GM23248 (cell line): ENCODE measurements at regions not wholly inside any gene's neighbourhood (a gene's known extent, or its start where the extent isn't known, plus 50 kb on each side); places are given as distances from the start of the nearest gene placed in this dataset.

ENCODE experiments used
- DNase-seq: peaks from one replicate; pipeline ENCODE4 v3.0.0-alpha.2; 2015
- H2AFZ ChIP-seq: fragments of 200-600 bp; sonication (generic); 2 replicates; pipeline ENCODE4 v1.6.1; 2016; ENCODE audit warnings: antibody characterized with exemption
- H3F3A ChIP-seq: fragments of 200-600 bp; sonication (generic); 2 replicates; pipeline ENCODE4 v1.6.1; 2016; ENCODE audit warnings: mild to moderate bottlenecking, antibody characterized with exemption, mixed run types; ENCODE audit not compliant: insufficient read depth
- H3K27ac ChIP-seq: fragments of 200-600 bp; sonication (generic); 2 replicates; pipeline ENCODE4 v1.5.1; 2016; ENCODE audit warnings: mild to moderate bottlenecking
- H3K27me3 ChIP-seq: fragments of 200-600 bp; sonication (generic); replicated peaks from 2 replicates; pipeline ENCODE4 v1.6.1; 2016; ENCODE audit warnings: mild to moderate bottlenecking; ENCODE audit not compliant: insufficient read depth
- H3K36me3 ChIP-seq: fragments of 200-600 bp; sonication (generic); 2 replicates; pipeline ENCODE4 v1.6.1; 2016; ENCODE audit warnings: low read depth, mild to moderate bottlenecking
- H3K4me1 ChIP-seq: fragments of 200-600 bp; sonication (generic); 2 replicates; pipeline ENCODE4 v1.6.1; 2016; ENCODE audit warnings: mild to moderate bottlenecking; ENCODE audit not compliant: insufficient read depth
- H3K4me2 ChIP-seq: fragments of 200-600 bp; sonication (generic); one replicate; pipeline ENCODE4 v1.6.1; 2016; ENCODE audit warnings: mild to moderate bottlenecking; ENCODE audit not compliant: unreplicated experiment
- H3K4me3 ChIP-seq: fragments of 200-600 bp; sonication (generic); 2 replicates; pipeline ENCODE4 v1.5.1; 2016; ENCODE audit warnings: mild to moderate bottlenecking
- H3K79me2 ChIP-seq: fragments of 200-600 bp; sonication (generic); 2 replicates; pipeline ENCODE4 v1.6.1; 2016; ENCODE audit warnings: mild to moderate bottlenecking; ENCODE audit not compliant: insufficient read depth
- H3K9ac ChIP-seq: fragments of 200-600 bp; sonication (generic); 2 replicates; pipeline ENCODE4 v1.6.1; 2016; ENCODE audit warnings: mild to moderate bottlenecking
- H3K9me2 ChIP-seq: fragments of 200-600 bp; sonication (generic); 2 replicates; pipeline ENCODE4 v1.6.1; 2016; ENCODE audit warnings: mixed run types, mild to moderate bottlenecking, moderate library complexity; ENCODE audit not compliant: insufficient read depth
- H3K9me3 ChIP-seq: fragments of 200-600 bp; sonication (generic); one replicate; pipeline ENCODE4 v1.6.1; 2017; ENCODE audit warnings: low read depth
- H4K20me1 ChIP-seq: fragments of 200-600 bp; sonication (generic); 2 replicates; pipeline ENCODE4 v1.6.0; 2016; ENCODE audit not compliant: insufficient read depth
- EZH2 ChIP-seq: fragments of 200-600 bp; sonication (generic); IDR thresholded peaks from 2 replicates; pipeline ENCODE4 v1.6.1; 2018; ENCODE audit warnings: antibody characterized with exemption, mild to moderate bottlenecking; ENCODE audit not compliant: insufficient read depth, poor library complexity, severe bottlenecking
- EZH2phosphoT487 ChIP-seq: fragments of 200-600 bp; sonication (generic); IDR thresholded peaks from 2 replicates; pipeline ENCODE4 v1.6.1; 2018; ENCODE audit warnings: antibody characterized with exemption, moderate library complexity, mild to moderate bottlenecking, low read depth; ENCODE audit not compliant: insufficient read depth
- WGBS, 2 experiments: methylation state at CpG; one replicate each; pipeline ENCODE4 v1.1.6; 2015 to 2017; ENCODE audit warnings: low lambda C conversion rate in 2 of 2, low coverage in 1 of 2; ENCODE audit errors: missing lambda C conversion rate in 2 of 2; 5-methylcytosine and 5-hydroxymethylcytosine counted together
- in situ Hi-C: fragments of 300-500 bp; cut with MboI; formaldehyde crosslinking; loops from 2 replicates; pipeline ENCODE4 v1.15.0; 2020

GRCh38 chr12:71061451-71061850 is 96.3 kb downstream of the TSPAN8 start:
- no peaks in the 10 kb centered on the region for H3K9me3 ChIP-seq
- H2AFZ ChIP-seq: no peak overlapping the region
- H3K9ac ChIP-seq: no peak overlapping the region
- 63 to 78% methylated on average over 1 of the region's 1 CpG for WGBS, 2 experiments
- TF ChIP-seq EZH2 (no peak), EZH2phosphoT487 (no peak)
- no peak overlapping the region for H3K4me2 ChIP-seq
- H3K4me3 ChIP-seq: no peak overlapping the region
- in situ Hi-C loops: no loop called here
- no peaks in the 10 kb centered on the region for H3K9me2 ChIP-seq
- H3K27ac ChIP-seq: no peak overlapping the region
- H3K36me3 ChIP-seq: no peaks in the 10 kb centered on the region
- H3K4me1 ChIP-seq: no peaks in the 10 kb centered on the region
- no peaks in the 10 kb centered on the region for H3F3A ChIP-seq
- no peak for DNase-seq
- H4K20me1 ChIP-seq: no peaks in the 10 kb centered on the region
- no peaks in the 10 kb centered on the region for H3K79me2 ChIP-seq
- H3K27me3 ChIP-seq: 0 out of 2 replicates have a peak, but pooled peaks cover 4% of the 10 kb centered on the region

- no peaks in the 10 kb centered on the region for H3F3A ChIP-seq
- in situ Hi-C loops: no loop called here
Observed at GRCh38 chr12:71060426-71060825, 97.4 kb downstream of the TSPAN8 start.

GRCh38 chr12:71057330-71057729 is 100.5 kb downstream of the TSPAN8 start:
- Histone ChIP-seq H3K9me2 (no peaks in the 10 kb centered on the region), H3F3A (no peaks in the 10 kb centered on the region), H3K4me3 (no peak overlapping the region), H3K36me3 (no peaks in the 10 kb centered on the region), H3K79me2 (no peaks in the 10 kb centered on the region), H4K20me1 (no peaks in the 10 kb centered on the region), H3K4me1 (no peaks in the 10 kb centered on the region), H2AFZ (no peak overlapping the region), H3K4me2 (no peak overlapping the region), H3K27me3 (0 out of 2 replicates have a peak, but pooled peaks cover 4% of the 10 kb centered on the region), H3K27ac (no peak overlapping the region), H3K9me3 (no peaks in the 10 kb centered on the region), H3K9ac (no peak overlapping the region)
- WGBS, 2 experiments: 66 to 78% methylated on average over 2 of the region's 2 CpGs
- in situ Hi-C loops: no loop called here
- TF ChIP-seq EZH2: no peak
- no peak for DNase-seq

More at GRCh38 chr12:71060426-71060825, 97.4 kb downstream of the TSPAN8 start:
- Histone ChIP-seq H3K4me3 (no peak overlapping the region), H3K9me2 (no peaks in the 10 kb centered on the region), H3K79me2 (no peaks in the 10 kb centered on the region), H2AFZ (no peak overlapping the region), H3K9me3 (no peaks in the 10 kb centered on the region), H3K4me2 (no peak overlapping the region), H3K4me1 (no peaks in the 10 kb centered on the region), H3K9ac (no peak overlapping the region), H3K27ac (no peak overlapping the region), H3K27me3 (0 out of 2 replicates have a peak, but pooled peaks cover 4% of the 10 kb centered on the region), H3K36me3 (no peaks in the 10 kb centered on the region), H4K20me1 (no peaks in the 10 kb centered on the region)
- no peak for DNase-seq
- WGBS, 2 experiments: 81 to 89% methylated on average over 4 of the region's 4 CpGs
- TF ChIP-seq EZH2 (no peak), EZH2phosphoT487 (no peak)

- Histone ChIP-seq H3K9me3 (no peaks in the 10 kb centered on the region), H2AFZ (no peak overlapping the region), H3K79me2 (no peaks in the 10 kb centered on the region), H3K9ac (no peak overlapping the region), H3K27ac (no peak overlapping the region), H3F3A (no peaks in the 10 kb centered on the region), H3K36me3 (no peaks in the 10 kb centered on the region), H3K27me3 (0 out of 2 replicates have a peak, but pooled peaks cover 4% of the 10 kb centered on the region), H3K4me2 (no peak overlapping the region), H3K4me3 (no peak overlapping the region), H3K9me2 (no peaks in the 10 kb centered on the region), H4K20me1 (no peaks in the 10 kb centered on the region), H3K4me1 (no peaks in the 10 kb centered on the region)
- DNase-seq: no peak
- in situ Hi-C loops: no loop called here
- TF ChIP-seq EZH2phosphoT487: no peak
- WGBS, 2 experiments: 16 to 20% methylated on average over 2 of the region's 2 CpGs
Observed at GRCh38 chr12:71054551-71054950, 103.2 kb downstream of the TSPAN8 start.

- in situ Hi-C loops: no loop called here
- Histone ChIP-seq H3K36me3 (no peaks in the 10 kb centered on the region), H3K9me2 (no peaks in the 10 kb centered on the region; the same call in 1 of the 2 replicates), H2AFZ (0 out of 2 replicates have a peak overlapping the region, but pooled peaks have one; percentile 10), H3K79me2 (no peaks in the 10 kb centered on the region), H3F3A (peaks cover 13% of the 10 kb centered on the region; the same call in 1 of the 2 replicates), H3K4me1 (peaks cover 7% of the 10 kb centered on the region; the same call in 1 of the 2 replicates), H3K27ac (peak overlapping the region; percentile 33; the same call in 1 of the 2 replicates), H4K20me1 (no peaks in the 10 kb centered on the region), H3K4me2 (peak overlapping the region; percentile 33), H3K4me3 (0 out of 2 replicates have a peak overlapping the region, but pooled peaks have one; percentile 20), H3K9ac (no peak overlapping the region), H3K27me3 (no peaks in the 10 kb centered on the region; the same call in 1 of the 2 replicates), H3K9me3 (no peaks in the 10 kb centered on the region)
- no peak for TF ChIP-seq EZH2phosphoT487
- TF ChIP-seq EZH2: no peak
- DNase-seq: peak; percentile 80
Observed at GRCh38 chr12:71046215-71046614, 111.6 kb downstream of the TSPAN8 start.
